OCI-LY3 (cell line): ENCODE measurements at regions not wholly inside any gene's neighbourhood (a gene's known extent, or its start where the extent isn't known, plus 50 kb on each side); places are given as distances from the start of the nearest gene placed in this dataset.

ENCODE experiments used
- CTCF ChIP-seq: fragments of 200-600, 300-600 bp; sonication (generic); IDR thresholded peaks from 2 replicates; pipeline ENCODE4 v1.5.1; 2014; ENCODE audit warnings: antibody characterized with exemption, low read length, low read depth
- EZH2phosphoT487 ChIP-seq: fragments of 200-600 bp; shearing (Covaris generic); IDR thresholded peaks from 2 replicates; pipeline ENCODE4 v1.6.1; 2018; ENCODE audit warnings: antibody characterized with exemption, mixed run types, low read depth

- TF ChIP-seq CTCF = no peak
- TF ChIP-seq EZH2phosphoT487 = no peak
Observed at GRCh38 chr15:77786956-77787355, 154.2 kb upstream of the LINGO1 start.
